Mucosa of descending colon (tissue), 3 donors: ENCODE measurements at regions not wholly inside any gene's neighbourhood (a gene's known extent, or its start where the extent isn't known, plus 50 kb on each side); places are given as distances from the start of the nearest gene placed in this dataset.
A peak's percentile ranks its signal among the peaks of the same experiment; 100 is the strongest.

Source experiments
- ATAC-seq: fragments of 200-7000 bp; cut with Tn5 transposase; one replicate; pipeline ENCODE4 v1.9.1; 2020; ENCODE audit warnings: mild to moderate bottlenecking, moderate library complexity
- DNase-seq, 3 donors: peaks; one replicate each; pipeline ENCODE4 v3.0.0-alpha.2; 2020
- H3K36me3 ChIP-seq: fragments of 200-600 bp; one replicate; pipeline ENCODE4 v1.8.0; 2021; ENCODE audit warnings: low read depth, mild to moderate bottlenecking
- H3K4me1 ChIP-seq: fragments of 200-600 bp; one replicate; pipeline ENCODE4 v1.8.0; 2021; ENCODE audit warnings: low read depth, mild to moderate bottlenecking
- H3K4me3 ChIP-seq: fragments of 200-600 bp; one replicate; pipeline ENCODE4 v1.8.0; 2021; ENCODE audit warnings: mild to moderate bottlenecking
- H3K9me3 ChIP-seq: fragments of 200-600 bp; one replicate; pipeline ENCODE4 v1.8.0; 2021; ENCODE audit warnings: mild to moderate bottlenecking
- CTCF ChIP-seq: fragments of 200-600 bp; IDR thresholded peaks from one replicate; pipeline ENCODE4 v1.8.0; 2022; ENCODE audit warnings: antibody characterized with exemption, mild to moderate bottlenecking
- intact Hi-C, 2 donors: fragments of 100-400 bp; cut with DNase I in 1 of 2; cut with micrococcal nuclease in 1 of 2; formaldehyde crosslinking; loops; one replicate each; pipeline versions ENCODE4 v1.11.0 to v1.11.1; 2022; cut with DNase I, micrococcal nuclease
- donor health status: DM: no; HTN: no; CAD: no; lungs with moderate emphysema.
- donor health status: DM: no; HTN: no; CAD: no.
- donor health status: DM: no; HTN: yes; CAD: no.

DNA sequence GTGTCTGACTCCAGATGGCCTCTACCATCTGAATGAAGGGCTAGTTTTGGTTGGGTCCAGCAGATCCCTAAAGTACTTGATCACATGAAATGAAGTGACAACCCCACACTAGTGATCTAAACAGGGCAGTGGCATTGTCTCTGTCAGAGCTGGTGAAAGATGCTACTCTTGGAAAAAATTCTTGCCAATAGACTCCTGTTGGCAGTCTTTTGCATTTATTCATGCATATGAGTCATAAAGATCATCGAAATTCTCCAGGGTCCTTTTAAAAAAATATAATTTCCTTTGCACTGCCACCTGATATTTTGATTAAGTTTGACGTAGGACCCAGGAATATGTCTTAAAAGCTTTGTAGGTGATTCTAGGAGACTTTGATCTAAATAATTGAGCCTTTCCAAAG, 135.1 kb upstream of the ELL2 start:
- ATAC-seq (no peak), DNase-seq (no peak)
- H3K4me3 ChIP-seq, result no peak overlapping the region
- intact Hi-C loops, result no loop called here
- no peaks in the 10 kb centered on the region for H3K36me3 ChIP-seq
- TF ChIP-seq CTCF, result no peak
- no peaks in the 10 kb centered on the region for H3K4me1 ChIP-seq
- no peaks in the 10 kb centered on the region for H3K9me3 ChIP-seq

DNA sequence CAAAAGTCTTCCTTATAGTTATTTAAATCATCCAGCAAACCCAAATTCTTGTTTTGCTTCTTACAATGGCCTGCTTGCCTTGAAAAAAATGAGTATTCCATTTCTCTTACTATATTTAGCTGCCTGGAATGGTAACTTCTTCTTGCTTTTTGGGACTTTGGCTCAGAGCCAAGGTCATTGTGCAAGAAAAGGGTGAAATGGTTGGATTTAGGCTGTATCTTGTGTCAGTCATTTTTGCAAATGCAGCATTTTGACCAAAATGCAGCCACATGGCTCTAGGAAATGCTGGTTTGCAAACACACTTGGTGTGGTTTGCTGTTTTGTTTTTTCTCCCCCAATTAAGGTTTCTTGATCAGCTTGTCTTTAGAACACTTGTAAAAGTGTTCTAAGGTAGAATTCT, 133.3 kb upstream of the ELL2 start:
- no peak for TF ChIP-seq CTCF
- no peaks in the 10 kb centered on the region for H3K4me1 ChIP-seq
- no peak overlapping the region for H3K4me3 ChIP-seq
- no peaks in the 10 kb centered on the region for H3K9me3 ChIP-seq
- intact Hi-C loops, result no loop called here
- ATAC-seq (no peak), DNase-seq (peak in 1 of 3 donors; percentile 7)
- H3K36me3 ChIP-seq, result no peaks in the 10 kb centered on the region

DNA sequence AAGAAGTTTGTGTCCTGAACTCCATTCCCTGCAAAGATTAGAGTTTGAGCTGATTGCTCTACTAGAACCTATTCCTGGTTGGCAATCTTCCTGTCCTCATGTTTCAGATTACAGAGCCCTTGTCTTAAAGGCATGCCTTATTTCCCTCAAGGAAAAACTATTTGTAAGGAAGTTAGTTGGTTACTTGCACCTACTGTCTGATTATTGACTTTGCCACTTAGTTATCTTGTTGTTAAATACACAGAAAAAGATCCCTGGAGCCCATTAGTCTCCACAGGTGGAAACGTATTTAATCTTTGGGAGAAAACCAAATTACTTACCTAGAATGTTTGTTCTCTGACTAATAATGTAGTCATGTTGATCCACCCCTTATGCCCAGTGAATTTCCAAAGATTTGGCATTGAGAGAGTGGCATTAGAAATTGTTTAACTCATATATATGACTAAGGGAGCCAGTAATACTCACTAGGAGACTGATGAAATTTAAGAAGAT, 132.3 kb upstream of the ELL2 start:
- DNase-seq (no peak), ATAC-seq (peak; percentile 54)
- TF ChIP-seq CTCF, result no peak
- Histone ChIP-seq H3K36me3 (no peaks in the 10 kb centered on the region), H3K9me3 (no peaks in the 10 kb centered on the region), H3K4me1 (no peaks in the 10 kb centered on the region), H3K4me3 (no peak overlapping the region)
- intact Hi-C loops, result no loop called here

DNA sequence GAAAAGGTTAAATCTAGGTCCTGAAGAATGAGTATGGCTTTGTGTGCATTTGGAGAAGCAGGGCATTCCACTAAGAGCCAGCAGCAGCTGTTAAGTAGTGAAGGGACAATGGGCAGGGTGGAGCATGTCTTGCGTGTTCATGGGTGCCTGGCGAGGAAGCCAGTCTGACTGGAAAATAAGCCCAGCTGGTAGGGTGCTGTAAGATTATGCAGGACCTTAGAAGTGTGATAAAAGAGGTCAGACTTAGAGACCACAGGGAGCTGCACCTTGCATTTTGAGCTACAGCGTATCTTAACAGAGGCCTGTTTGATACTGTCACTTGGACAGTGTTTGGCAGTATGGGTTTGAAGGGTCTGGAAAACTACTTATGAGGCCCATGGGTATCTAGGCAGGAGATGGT, 131.7 kb upstream of the ELL2 start:
- Histone ChIP-seq H3K9me3 (no peaks in the 10 kb centered on the region), H3K4me1 (no peaks in the 10 kb centered on the region), H3K36me3 (no peaks in the 10 kb centered on the region), H3K4me3 (no peak overlapping the region)
- no peak for TF ChIP-seq CTCF
- intact Hi-C loops, result no loop called here
- ATAC-seq (peak; percentile 72), DNase-seq (peak in 1 of 3 donors; percentile 15)

GRCh38 chr5:96091874-96092273, 130.2 kb upstream of the ELL2 start:
- H3K36me3 ChIP-seq, result no peaks in the 10 kb centered on the region
- no peak for ATAC-seq
- no peak for DNase-seq
- H3K9me3 ChIP-seq, result no peaks in the 10 kb centered on the region
- H3K4me3 ChIP-seq, result no peak overlapping the region
- intact Hi-C loops, result no loop called here
- no peaks in the 10 kb centered on the region for H3K4me1 ChIP-seq
- TF ChIP-seq CTCF, result no peak

DNA sequence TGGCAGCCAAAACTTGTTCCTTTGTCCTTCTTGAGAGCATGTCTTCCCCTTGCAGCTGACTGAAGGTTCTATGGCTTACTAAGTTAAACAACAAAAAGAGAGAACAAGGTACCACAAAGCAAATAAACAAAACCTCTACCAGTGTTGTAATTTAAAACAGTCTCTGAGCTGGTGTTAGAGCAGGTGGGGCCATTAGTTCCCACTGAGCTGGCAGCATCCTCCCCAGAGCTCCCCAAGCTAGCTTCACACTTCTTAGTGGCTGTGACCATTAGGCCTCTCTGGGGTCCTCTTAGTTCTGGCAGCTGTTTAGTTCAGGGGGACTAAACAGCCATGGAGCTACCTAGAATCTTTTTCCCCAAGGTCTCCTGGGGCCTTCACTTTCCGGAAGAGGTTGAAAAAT, 128.6 kb upstream of the ELL2 start:
- Histone ChIP-seq H3K36me3 (no peaks in the 10 kb centered on the region), H3K4me1 (no peaks in the 10 kb centered on the region), H3K9me3 (no peaks in the 10 kb centered on the region), H3K4me3 (no peak overlapping the region)
- ATAC-seq, result no peak
- TF ChIP-seq CTCF, result no peak
- DNase-seq, result no peak
- intact Hi-C loops, result no loop called here
